SK-N-SH (cell line): ENCODE measurements at regions not wholly inside any gene's neighbourhood (a gene's known extent, or its start where the extent isn't known, plus 50 kb on each side); places are given as distances from the start of the nearest gene placed in this dataset.

Experiments used
- CTCF ChIA-PET: fragments of 300-600, 350-600 bp; formaldehyde crosslinking; extraction: SDS; loops from one replicate; lab custom pipeline; 2021; lab: Yijun Ruan, JAX
- POLR2A ChIA-PET: fragments of 350-600 bp; sonication (Branson Sonifier 250); formaldehyde crosslinking; extraction: SDS; loops from one replicate; lab custom pipeline; 2020; ENCODE audit warnings: antibody characterized with exemption, inconsistent platforms; lab: Yijun Ruan, JAX
- DNase-seq: peaks from one replicate; pipeline ENCODE4 v3.0.0; 2012
- H2AFZ ChIP-seq: fragments of 200-600 bp; sonication (generic); 2 replicates; pipeline ENCODE4 v1.8.1; 2016; ENCODE audit warnings: antibody characterized with exemption, mild to moderate bottlenecking, low read depth
- H3F3A ChIP-seq: fragments of 200-600 bp; sonication (generic); replicated peaks from 2 replicates; pipeline ENCODE3; 2016; ENCODE audit warnings: antibody characterized with exemption, mild to moderate bottlenecking; ENCODE audit not compliant: insufficient read depth
- H3K27ac ChIP-seq, 2 experiments: fragments of 200-500 bp in 1 of 2; fragments of 200-600 bp in 1 of 2; sonication (Bioruptor generic) in 1 of 2; sonication (generic), shearing (Covaris generic) in 1 of 2; 2 replicates each; pipeline versions ENCODE4 v1.5.1 to v1.6.1; 2014 to 2016; ENCODE audit warnings: low read depth in 2 of 2, inconsistent platforms in 1 of 2, low read length in 1 of 2, mild to moderate bottlenecking in 1 of 2, mixed read lengths in 1 of 2
- H3K27me3 ChIP-seq: fragments of 200-600 bp; sonication (generic), shearing (Covaris generic); 2 replicates; pipeline ENCODE4 v1.6.1; 2016; ENCODE audit warnings: mixed run types; ENCODE audit not compliant: insufficient read depth
- H3K36me3 ChIP-seq, 2 experiments: fragments of 200-500 bp in 1 of 2; fragments of 200-600 bp in 1 of 2; sonication (Bioruptor generic) in 1 of 2; sonication (generic) in 1 of 2; replicated peaks in 1 of 2; 2 replicates each; pipeline versions ENCODE3 to v1.5.1; 2014 to 2016; ENCODE audit warnings: low read length in 1 of 2, mild to moderate bottlenecking in 1 of 2; ENCODE audit not compliant: insufficient read depth in 2 of 2, control insufficient read depth in 1 of 2
- H3K4me1 ChIP-seq, 2 experiments: fragments of 200-500 bp in 1 of 2; fragments of 200-600 bp in 1 of 2; sonication (Bioruptor generic) in 1 of 2; sonication (generic), shearing (Covaris generic) in 1 of 2; 2 replicates each; pipeline versions ENCODE4 v1.5.1 to v1.6.1; 2014 to 2016; ENCODE audit warnings: low read depth in 1 of 2, low read length in 1 of 2, mixed run types in 1 of 2; ENCODE audit not compliant: insufficient read depth in 2 of 2, control insufficient read depth in 1 of 2
- H3K4me2 ChIP-seq: fragments of 200-600 bp; sonication (generic), shearing (Covaris generic); 2 replicates; pipeline ENCODE4 v1.6.1; 2017; ENCODE audit warnings: mixed run types
- H3K4me3 ChIP-seq, 2 experiments: fragments of 200-500 bp in 1 of 2; fragments of 200-600 bp in 1 of 2; sonication (Bioruptor generic) in 1 of 2; sonication (generic), shearing (Covaris generic) in 1 of 2; 2 replicates each; pipeline versions ENCODE4 v1.5.1 to v1.8.1; 2014 to 2016; ENCODE audit warnings: low read depth in 2 of 2, inconsistent platforms in 1 of 2, low read length in 1 of 2, mild to moderate bottlenecking in 1 of 2, mixed read lengths in 1 of 2, moderate library complexity in 1 of 2
- H3K79me2 ChIP-seq: fragments of 200-600 bp; sonication (generic); 2 replicates; pipeline ENCODE4 v1.8.1; 2017; ENCODE audit warnings: mild to moderate bottlenecking; ENCODE audit not compliant: insufficient read depth
- H3K9ac ChIP-seq: fragments of 200-600 bp; sonication (generic); 2 replicates; pipeline ENCODE4 v1.6.1; 2017; ENCODE audit warnings: mixed run types
- H3K9me2 ChIP-seq: fragments of 200-600 bp; sonication (generic); 2 replicates; pipeline ENCODE4 v1.6.1; 2017; ENCODE audit warnings: mixed run types
- H3K9me3 ChIP-seq: fragments of 200-600 bp; sonication (generic); 2 replicates; pipeline ENCODE4 v1.6.1; 2017; ENCODE audit warnings: mixed run types, mild to moderate bottlenecking, moderate library complexity
- H4K20me1 ChIP-seq: fragments of 200-600 bp; sonication (generic); 2 replicates; pipeline ENCODE4 v1.6.1; 2017; ENCODE audit warnings: mild to moderate bottlenecking, mixed run types; ENCODE audit not compliant: insufficient read depth
- CTCF ChIP-seq: fragments of 200-600 bp; sonication (generic); IDR thresholded peaks from 2 replicates; pipeline ENCODE4 v1.6.1; 2017; ENCODE audit warnings: antibody characterized with exemption, mild to moderate bottlenecking, moderate library complexity
- FOSL2 ChIP-seq: IDR thresholded peaks from 2 replicates; pipeline ENCODE4 v1.4.0; 2012; ENCODE audit warnings: low read depth, mild to moderate bottlenecking, moderate library complexity, borderline replicate concordance
- FOXM1 ChIP-seq: IDR thresholded peaks from 2 replicates; pipeline ENCODE4 v1.4.0; 2012; ENCODE audit warnings: low read depth, mild to moderate bottlenecking
- GATA2 ChIP-seq: sonication (generic); formaldehyde crosslinking; IDR thresholded peaks from 2 replicates; pipeline ENCODE4 v1.5.0; 2020; ENCODE audit warnings: mild to moderate bottlenecking, missing genetic modification reagents
- IRF3 ChIP-seq: fragments of 150-350 bp; IDR thresholded peaks from 2 replicates; pipeline ENCODE4 v1.6.1; 2016; ENCODE audit warnings: mild to moderate bottlenecking, low read depth, low read length
- RAD21 ChIP-seq: IDR thresholded peaks from 2 replicates; pipeline ENCODE4 v1.6.1; 2012; ENCODE audit warnings: mild to moderate bottlenecking, low read length
- RCOR1 ChIP-seq: fragments of 150-350 bp; IDR thresholded peaks from 2 replicates; pipeline ENCODE4 v1.6.1; 2017; ENCODE audit warnings: antibody characterized with exemption, low read length
- SIN3A ChIP-seq: IDR thresholded peaks from 2 replicates; pipeline ENCODE4 v1.6.1; 2012; ENCODE audit warnings: low read depth, mild to moderate bottlenecking, low read length, moderate library complexity, borderline replicate concordance
- TAF1 ChIP-seq: IDR thresholded peaks from 2 replicates; pipeline ENCODE4 v1.6.1; 2012; ENCODE audit warnings: low read depth, mild to moderate bottlenecking, low read length, moderate library complexity, borderline replicate concordance
- ZBTB33 ChIP-seq: IDR thresholded peaks from 2 replicates; pipeline ENCODE4 v1.4.0; 2012; ENCODE audit warnings: low read depth, borderline replicate concordance
- WGBS: methylation state at CpG from one replicate; pipeline ENCODE4 v1.1.6; 2017; ENCODE audit warnings: low lambda C conversion rate; 5-methylcytosine and 5-hydroxymethylcytosine counted together
- TF ChIP-seq, protein P1 (sequence below): IDR thresholded peaks from 2 replicates; pipeline ENCODE4 v1.6.1; 2012; ENCODE audit warnings: mild to moderate bottlenecking, low read depth, low read length, moderate library complexity
- TF ChIP-seq, protein P2 (sequence below): IDR thresholded peaks from 2 replicates; pipeline ENCODE4 v1.4.0; 2012; ENCODE audit warnings: low read depth, borderline replicate concordance
- TF ChIP-seq, protein P3 (sequence below): IDR thresholded peaks from 2 replicates; pipeline ENCODE4; 2012

DNA sequence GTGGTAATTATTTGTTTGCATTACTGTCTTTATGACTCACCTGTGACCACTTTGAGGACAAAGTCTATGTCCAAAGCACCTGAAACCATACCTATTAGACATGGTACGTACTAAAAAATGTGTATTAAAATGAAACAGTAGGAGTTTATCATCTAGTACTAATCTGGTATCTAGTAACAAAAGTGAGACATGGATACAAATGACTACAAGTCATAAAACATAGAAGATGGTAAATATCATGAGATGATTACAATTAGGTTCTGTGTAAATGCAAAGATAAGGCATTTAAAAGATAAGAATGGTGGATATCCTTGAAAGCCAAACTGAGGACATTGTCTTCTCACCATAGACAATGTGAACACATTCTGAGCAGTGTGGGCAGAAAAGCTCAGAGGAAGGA lies 113.5 kb upstream of the GUCY1A2 start (continued):
- TF ChIP-seq ZBTB33 = no peak
- TF ChIP-seq CTCF = no peak
- TF ChIP-seq TAF1 = no peak
- TF ChIP-seq FOSL2 = no peak
- no peak for TF ChIP-seq RAD21
- no peak for TF ChIP-seq FOXM1
- no peak for TF ChIP-seq GATA2 (CRISPR knock-in tag)
- TF ChIP-seq, all 33 proteins: peak for 0

DNA sequence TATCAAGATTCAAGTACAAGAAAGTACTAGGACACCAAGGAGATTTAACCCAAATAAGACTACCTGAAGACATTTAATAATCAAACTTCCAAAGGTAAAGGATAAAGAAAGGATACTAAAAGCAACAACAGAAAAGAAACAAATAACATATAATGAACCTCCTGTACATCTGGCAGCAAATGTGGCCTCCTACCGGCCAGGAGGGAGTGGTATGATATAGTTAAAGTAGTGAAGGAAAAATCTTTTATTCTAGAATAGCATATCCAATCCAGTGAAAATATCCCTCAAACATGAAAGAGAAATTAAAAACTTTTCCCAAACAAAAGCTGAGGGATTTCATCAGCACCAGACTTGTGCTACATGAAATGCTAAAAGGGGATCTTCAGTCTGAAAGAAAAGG lies 104.7 kb upstream of the GUCY1A2 start:
- no peak overlapping the region for H3K4me2 ChIP-seq
- no peaks in the 10 kb centered on the region for H3F3A ChIP-seq
- H3K9ac ChIP-seq = no peak overlapping the region
- WGBS = 0% methylated on average over 1 of the region's 1 CpG
- H3K79me2 ChIP-seq = no peaks in the 10 kb centered on the region
- TF ChIP-seq FOSL2 = no peak
- TF ChIP-seq RAD21 = peak; percentile 13; the same call in 1 of the 2 replicates
- TF ChIP-seq, protein P1, sequence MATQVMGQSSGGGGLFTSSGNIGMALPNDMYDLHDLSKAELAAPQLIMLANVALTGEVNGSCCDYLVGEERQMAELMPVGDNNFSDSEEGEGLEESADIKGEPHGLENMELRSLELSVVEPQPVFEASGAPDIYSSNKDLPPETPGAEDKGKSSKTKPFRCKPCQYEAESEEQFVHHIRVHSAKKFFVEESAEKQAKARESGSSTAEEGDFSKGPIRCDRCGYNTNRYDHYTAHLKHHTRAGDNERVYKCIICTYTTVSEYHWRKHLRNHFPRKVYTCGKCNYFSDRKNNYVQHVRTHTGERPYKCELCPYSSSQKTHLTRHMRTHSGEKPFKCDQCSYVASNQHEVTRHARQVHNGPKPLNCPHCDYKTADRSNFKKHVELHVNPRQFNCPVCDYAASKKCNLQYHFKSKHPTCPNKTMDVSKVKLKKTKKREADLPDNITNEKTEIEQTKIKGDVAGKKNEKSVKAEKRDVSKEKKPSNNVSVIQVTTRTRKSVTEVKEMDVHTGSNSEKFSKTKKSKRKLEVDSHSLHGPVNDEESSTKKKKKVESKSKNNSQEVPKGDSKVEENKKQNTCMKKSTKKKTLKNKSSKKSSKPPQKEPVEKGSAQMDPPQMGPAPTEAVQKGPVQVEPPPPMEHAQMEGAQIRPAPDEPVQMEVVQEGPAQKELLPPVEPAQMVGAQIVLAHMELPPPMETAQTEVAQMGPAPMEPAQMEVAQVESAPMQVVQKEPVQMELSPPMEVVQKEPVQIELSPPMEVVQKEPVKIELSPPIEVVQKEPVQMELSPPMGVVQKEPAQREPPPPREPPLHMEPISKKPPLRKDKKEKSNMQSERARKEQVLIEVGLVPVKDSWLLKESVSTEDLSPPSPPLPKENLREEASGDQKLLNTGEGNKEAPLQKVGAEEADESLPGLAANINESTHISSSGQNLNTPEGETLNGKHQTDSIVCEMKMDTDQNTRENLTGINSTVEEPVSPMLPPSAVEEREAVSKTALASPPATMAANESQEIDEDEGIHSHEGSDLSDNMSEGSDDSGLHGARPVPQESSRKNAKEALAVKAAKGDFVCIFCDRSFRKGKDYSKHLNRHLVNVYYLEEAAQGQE = no peak
- TF ChIP-seq RCOR1 = no peak
- TF ChIP-seq, protein P2, sequence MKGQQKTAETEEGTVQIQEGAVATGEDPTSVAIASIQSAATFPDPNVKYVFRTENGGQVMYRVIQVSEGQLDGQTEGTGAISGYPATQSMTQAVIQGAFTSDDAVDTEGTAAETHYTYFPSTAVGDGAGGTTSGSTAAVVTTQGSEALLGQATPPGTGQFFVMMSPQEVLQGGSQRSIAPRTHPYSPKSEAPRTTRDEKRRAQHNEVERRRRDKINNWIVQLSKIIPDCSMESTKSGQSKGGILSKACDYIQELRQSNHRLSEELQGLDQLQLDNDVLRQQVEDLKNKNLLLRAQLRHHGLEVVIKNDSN = no peak
- TF ChIP-seq GATA2 (CRISPR knock-in tag) = no peak
- TF ChIP-seq, protein P3, sequence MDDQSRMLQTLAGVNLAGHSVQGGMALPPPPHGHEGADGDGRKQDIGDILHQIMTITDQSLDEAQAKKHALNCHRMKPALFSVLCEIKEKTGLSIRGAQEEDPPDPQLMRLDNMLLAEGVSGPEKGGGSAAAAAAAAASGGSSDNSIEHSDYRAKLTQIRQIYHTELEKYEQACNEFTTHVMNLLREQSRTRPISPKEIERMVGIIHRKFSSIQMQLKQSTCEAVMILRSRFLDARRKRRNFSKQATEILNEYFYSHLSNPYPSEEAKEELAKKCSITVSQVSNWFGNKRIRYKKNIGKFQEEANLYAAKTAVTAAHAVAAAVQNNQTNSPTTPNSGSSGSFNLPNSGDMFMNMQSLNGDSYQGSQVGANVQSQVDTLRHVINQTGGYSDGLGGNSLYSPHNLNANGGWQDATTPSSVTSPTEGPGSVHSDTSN = no peak
- TF ChIP-seq TAF1 = no peak
- peak; percentile 40 for TF ChIP-seq CTCF
- no peak for TF ChIP-seq SIN3A
- no peak for TF ChIP-seq IRF3
- H3K9me3 ChIP-seq = no peaks in the 10 kb centered on the region
- no peaks in the 10 kb centered on the region for H4K20me1 ChIP-seq
- no peaks in the 10 kb centered on the region for H3K36me3 ChIP-seq
- ChIA-PET POLR2A (no interaction called here), CTCF (interaction anchor here (1.1 kb wide), 1 partner anchor 20 kb away, joined by 3 read pairs; no protein-coding TSS in a partner anchor)
- H3K4me1 ChIP-seq = no peaks in the 10 kb centered on the region
- H3K27ac ChIP-seq = no peak overlapping the region
- DNase-seq = no peak
- H2AFZ ChIP-seq = no peak overlapping the region
- no peaks in the 10 kb centered on the region for H3K27me3 ChIP-seq
- H3K9me2 ChIP-seq = no peaks in the 10 kb centered on the region
- H3K4me3 ChIP-seq = no peak overlapping the region
